Large intestine (tissue), 3 donors: ENCODE measurements at regions not wholly inside any gene's neighbourhood (a gene's known extent, or its start where the extent isn't known, plus 50 kb on each side); places are given as distances from the start of the nearest gene placed in this dataset.

ENCODE experiments used
- DNase-seq, 2 donors: peaks; one replicate each; pipeline versions ENCODE4 v3.0.0 to v3.0.0-alpha.2; 2013
- H3K27ac ChIP-seq: one replicate; pipeline ENCODE4 v1.5.1; 2013; ENCODE audit warnings: low read length
- H3K27me3 ChIP-seq: 2 replicates; pipeline ENCODE4 v1.6.1; 2013; ENCODE audit warnings: low read length; ENCODE audit not compliant: control insufficient read depth, insufficient read depth
- H3K36me3 ChIP-seq: 2 replicates; pipeline ENCODE4 v1.6.1; 2013; ENCODE audit warnings: low read length; ENCODE audit not compliant: control insufficient read depth, insufficient read depth
- H3K4me1 ChIP-seq: one replicate; pipeline ENCODE4 v1.6.1; 2013; ENCODE audit warnings: low read length; ENCODE audit not compliant: control insufficient read depth, insufficient read depth
- H3K4me3 ChIP-seq: one replicate; pipeline ENCODE4 v1.5.1; 2013; ENCODE audit warnings: low read length
- H3K9me3 ChIP-seq: one replicate; pipeline ENCODE4 v1.6.1; 2013; ENCODE audit warnings: mild to moderate bottlenecking, low read depth, low read length, moderate library complexity; ENCODE audit not compliant: control insufficient read depth
- WGBS: methylation state at CpG from one replicate; pipeline ENCODE4 v1.1.5; 2013; ENCODE audit warnings: low lambda C conversion rate; ENCODE audit not compliant: insufficient coverage; 5-methylcytosine and 5-hydroxymethylcytosine counted together

GRCh38 chr10:108086502-108086901 is 922.0 kb upstream of the SORCS1 start:
- no peak overlapping the region for H3K4me3 ChIP-seq
- H3K27me3 ChIP-seq = no peaks in the 10 kb centered on the region
- DNase-seq = no peak
- H3K9me3 ChIP-seq = no peaks in the 10 kb centered on the region
- H3K36me3 ChIP-seq = no peaks in the 10 kb centered on the region
- H3K27ac ChIP-seq = no peak overlapping the region
- no CpG with 5 or more reads among the region's 1 CpG for WGBS
- H3K4me1 ChIP-seq = no peaks in the 10 kb centered on the region

GRCh38 chr10:108082596-108082995 is 918.1 kb upstream of the SORCS1 start:
- WGBS = no CpG with 5 or more reads among the region's 1 CpG

GRCh38 chr10:108078263-108078662 is 913.8 kb upstream of the SORCS1 start:
- H3K4me3 ChIP-seq = no peak overlapping the region
- no peaks in the 10 kb centered on the region for H3K4me1 ChIP-seq
- H3K9me3 ChIP-seq = no peaks in the 10 kb centered on the region
- no peaks in the 10 kb centered on the region for H3K27me3 ChIP-seq
- H3K27ac ChIP-seq = no peak overlapping the region
- no CpG with 5 or more reads among the region's 2 CpGs for WGBS
- H3K36me3 ChIP-seq = no peaks in the 10 kb centered on the region
- DNase-seq = no peak

More at GRCh38 chr10:108082596-108082995, 918.1 kb upstream of the SORCS1 start:
- Histone ChIP-seq H3K4me1 (no peaks in the 10 kb centered on the region), H3K4me3 (no peak overlapping the region), H3K27me3 (no peaks in the 10 kb centered on the region), H3K9me3 (no peaks in the 10 kb centered on the region), H3K36me3 (no peaks in the 10 kb centered on the region), H3K27ac (no peak overlapping the region)
- no peak for DNase-seq

- Histone ChIP-seq H3K36me3 (no peaks in the 10 kb centered on the region), H3K9me3 (no peaks in the 10 kb centered on the region), H3K27ac (no peak overlapping the region), H3K27me3 (no peaks in the 10 kb centered on the region), H3K4me1 (no peaks in the 10 kb centered on the region), H3K4me3 (no peak overlapping the region)
- no CpG with 5 or more reads among the region's 3 CpGs for WGBS
- DNase-seq = no peak
These were observed 908.0 kb upstream of the SORCS1 start for GRCh38 chr10:108072466-108072865.

- no peak overlapping the region for H3K4me3 ChIP-seq
- no peak overlapping the region for H3K27ac ChIP-seq
- H3K4me1 ChIP-seq = no peaks in the 10 kb centered on the region
- WGBS = no CpG with 5 or more reads among the region's 2 CpGs
- H3K36me3 ChIP-seq = no peaks in the 10 kb centered on the region
- no peaks in the 10 kb centered on the region for H3K27me3 ChIP-seq
- H3K9me3 ChIP-seq = no peaks in the 10 kb centered on the region
- no peak for DNase-seq
These were observed 906.3 kb upstream of the SORCS1 start for GRCh38 chr10:108070789-108071188.

GRCh38 chr10:108069096-108069495 is 904.6 kb upstream of the SORCS1 start:
- Histone ChIP-seq H3K27ac (no peak overlapping the region), H3K4me1 (no peaks in the 10 kb centered on the region), H3K9me3 (no peaks in the 10 kb centered on the region), H3K27me3 (no peaks in the 10 kb centered on the region), H3K4me3 (no peak overlapping the region), H3K36me3 (no peaks in the 10 kb centered on the region)
- DNase-seq = no peak
- WGBS = no CpG with 5 or more reads among the region's 1 CpG

GRCh38 chr10:108064746-108065260 is 900.3 kb upstream of the SORCS1 start:
- DNase-seq = no peak
- Histone ChIP-seq H3K4me1 (no peaks in the 10 kb centered on the region), H3K9me3 (no peaks in the 10 kb centered on the region), H3K36me3 (no peaks in the 10 kb centered on the region), H3K27ac (no peak overlapping the region), H3K27me3 (no peaks in the 10 kb centered on the region), H3K4me3 (no peak overlapping the region)

GRCh38 chr10:108060246-108060645 is 895.7 kb upstream of the SORCS1 start:
- Histone ChIP-seq H3K27ac (no peak overlapping the region), H3K27me3 (no peaks in the 10 kb centered on the region), H3K9me3 (peaks cover 3% of the 10 kb centered on the region), H3K4me1 (no peaks in the 10 kb centered on the region), H3K4me3 (no peak overlapping the region), H3K36me3 (no peaks in the 10 kb centered on the region)
- DNase-seq = no peak
- WGBS = 22% methylated on average over 1 of the region's 1 CpG

GRCh38 chr10:108055506-108055905 is 891.0 kb upstream of the SORCS1 start:
- H3K27me3 ChIP-seq = no peaks in the 10 kb centered on the region
- no CpG with 5 or more reads among the region's 1 CpG for WGBS
- no peaks in the 10 kb centered on the region for H3K4me1 ChIP-seq
- H3K9me3 ChIP-seq = peaks cover 3% of the 10 kb centered on the region
- no peak overlapping the region for H3K4me3 ChIP-seq
- no peaks in the 10 kb centered on the region for H3K36me3 ChIP-seq
- no peak overlapping the region for H3K27ac ChIP-seq
- no peak for DNase-seq

- WGBS = no CpG with 5 or more reads among the region's 1 CpG
- Histone ChIP-seq H3K27ac (no peak overlapping the region), H3K4me1 (no peaks in the 10 kb centered on the region)
These were observed 888.5 kb upstream of the SORCS1 start for GRCh38 chr10:108052981-108053380.

GRCh38 chr10:108051218-108051617 is 886.7 kb upstream of the SORCS1 start:
- H3K27me3 ChIP-seq = no peaks in the 10 kb centered on the region
- H3K36me3 ChIP-seq = no peaks in the 10 kb centered on the region
- no peaks in the 10 kb centered on the region for H3K4me1 ChIP-seq
- no peak overlapping the region for H3K4me3 ChIP-seq
- no peak overlapping the region for H3K27ac ChIP-seq
- no peak for DNase-seq
- H3K9me3 ChIP-seq = peaks cover 3% of the 10 kb centered on the region
- WGBS = 75% methylated on average over 1 of the region's 2 CpGs

More at GRCh38 chr10:108052981-108053380, 888.5 kb upstream of the SORCS1 start:
- H3K9me3 ChIP-seq = peaks cover 3% of the 10 kb centered on the region
- no peak for DNase-seq
- H3K36me3 ChIP-seq = no peaks in the 10 kb centered on the region
- no peaks in the 10 kb centered on the region for H3K27me3 ChIP-seq
- H3K4me3 ChIP-seq = no peak overlapping the region
